BE2C (cell line): ENCODE measurements at regions not wholly inside any gene's neighbourhood (a gene's known extent, or its start where the extent isn't known, plus 50 kb on each side); places are given as distances from the start of the nearest gene placed in this dataset.

ENCODE experiments used
- DNase-seq: peaks from one replicate; pipeline ENCODE4 v3.0.0-alpha.2; 2020
- H3K27me3 ChIP-seq: fragments of 250-450 bp; sonication (Bioruptor Pico); 2 replicates; pipeline ENCODE4 v1.5.1; 2020; ENCODE audit warnings: mild to moderate bottlenecking
- H3K36me3 ChIP-seq: fragments of 250-450 bp; sonication (Bioruptor Pico); 2 replicates; pipeline ENCODE4 v1.5.1; 2020; ENCODE audit warnings: mild to moderate bottlenecking
- H3K4me1 ChIP-seq: fragments of 250-450 bp; sonication (Bioruptor Pico); 2 replicates; pipeline ENCODE4 v1.5.1; 2020
- H3K4me3 ChIP-seq: 2 replicates; pipeline ENCODE4 v1.5.1; 2011; ENCODE audit warnings: low read depth, low read length
- H3K9me3 ChIP-seq: fragments of 250-450 bp; sonication (Bioruptor Pico); 2 replicates; pipeline ENCODE4 v1.5.1; 2020
- CTCF ChIP-seq: IDR thresholded peaks from 2 replicates; pipeline ENCODE4 v1.5.1; 2012; ENCODE audit warnings: mild to moderate bottlenecking, low read depth, low read length

GRCh38 chr11:42138454-42138853, 679.0 kb upstream of the LRRC4C start:
- H3K36me3 ChIP-seq: no peaks in the 10 kb centered on the region
- no peak for DNase-seq
- H3K9me3 ChIP-seq: no peaks in the 10 kb centered on the region
- H3K4me3 ChIP-seq: no peak overlapping the region
- no peak for TF ChIP-seq CTCF
- no peaks in the 10 kb centered on the region for H3K4me1 ChIP-seq
- H3K27me3 ChIP-seq: no peaks in the 10 kb centered on the region

- H3K27me3 ChIP-seq: no peaks in the 10 kb centered on the region
- H3K9me3 ChIP-seq: no peaks in the 10 kb centered on the region
- DNase-seq: no peak
- no peak for TF ChIP-seq CTCF
- H3K4me3 ChIP-seq: no peak overlapping the region
- H3K36me3 ChIP-seq: no peaks in the 10 kb centered on the region
- no peaks in the 10 kb centered on the region for H3K4me1 ChIP-seq
Measured at GRCh38 chr11:42145311-42145710, 685.9 kb upstream of the LRRC4C start.

GRCh38 chr11:42161886-42162285, 702.4 kb upstream of the LRRC4C start:
- TF ChIP-seq CTCF: no peak
- no peak for DNase-seq
- no peak overlapping the region for H3K4me3 ChIP-seq
- H3K4me1 ChIP-seq: no peaks in the 10 kb centered on the region
- H3K36me3 ChIP-seq: no peaks in the 10 kb centered on the region
- H3K9me3 ChIP-seq: no peaks in the 10 kb centered on the region
- H3K27me3 ChIP-seq: no peaks in the 10 kb centered on the region

- Histone ChIP-seq H3K9me3 (no peaks in the 10 kb centered on the region), H3K4me1 (no peaks in the 10 kb centered on the region), H3K4me3 (no peak overlapping the region), H3K36me3 (no peaks in the 10 kb centered on the region), H3K27me3 (no peaks in the 10 kb centered on the region)
- DNase-seq: no peak
- no peak for TF ChIP-seq CTCF
Measured at GRCh38 chr11:42169191-42169590, 709.7 kb upstream of the LRRC4C start.

GRCh38 chr11:42170601-42171000, 711.1 kb upstream of the LRRC4C start:
- Histone ChIP-seq H3K36me3 (no peaks in the 10 kb centered on the region), H3K4me3 (no peak overlapping the region), H3K27me3 (no peaks in the 10 kb centered on the region), H3K4me1 (no peaks in the 10 kb centered on the region), H3K9me3 (no peaks in the 10 kb centered on the region)
- no peak for DNase-seq
- no peak for TF ChIP-seq CTCF

GRCh38 chr11:42171046-42171445, 711.6 kb upstream of the LRRC4C start:
- no peak for DNase-seq
- Histone ChIP-seq H3K4me1 (no peaks in the 10 kb centered on the region), H3K27me3 (no peaks in the 10 kb centered on the region), H3K36me3 (no peaks in the 10 kb centered on the region), H3K4me3 (no peak overlapping the region), H3K9me3 (no peaks in the 10 kb centered on the region)
- TF ChIP-seq CTCF: no peak
